HG03103 (cell line): ENCODE measurements at regions not wholly inside any gene's neighbourhood (a gene's known extent, or its start where the extent isn't known, plus 50 kb on each side); places are given as distances from the start of the nearest gene placed in this dataset.
A peak's percentile ranks its signal among the peaks of the same experiment; 100 is the strongest.
"Not testable (repeated sequence)": the region's sequence is repeated elsewhere in the genome, so short reads cannot be mapped to it uniquely, and the experiment has no call there.

ENCODE experiments used
- ATAC-seq: cut with Tn5 transposase; IDR thresholded peaks from one replicate; pipeline ENCODE4 v1.9.1; 2021; ENCODE audit warnings: low read depth; ENCODE audit not compliant: unreplicated experiment

DNA sequence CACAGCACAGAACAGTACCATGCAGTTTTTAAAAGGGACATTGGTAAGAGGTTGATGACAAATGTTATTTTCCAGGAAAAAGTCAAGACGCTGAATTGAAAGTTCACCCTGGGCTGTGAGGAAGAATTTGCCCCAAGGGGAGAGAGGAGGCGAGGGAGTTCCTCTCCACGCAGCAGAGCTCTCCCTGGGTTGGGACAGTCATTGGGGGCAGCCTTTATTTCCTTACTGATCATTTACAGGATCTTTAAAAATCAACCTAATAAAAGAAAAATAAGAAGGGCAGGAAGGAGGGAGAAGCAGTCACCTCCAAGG is 49.9 kb upstream of the WNT7B start:
- ATAC-seq, result no peak

DNA sequence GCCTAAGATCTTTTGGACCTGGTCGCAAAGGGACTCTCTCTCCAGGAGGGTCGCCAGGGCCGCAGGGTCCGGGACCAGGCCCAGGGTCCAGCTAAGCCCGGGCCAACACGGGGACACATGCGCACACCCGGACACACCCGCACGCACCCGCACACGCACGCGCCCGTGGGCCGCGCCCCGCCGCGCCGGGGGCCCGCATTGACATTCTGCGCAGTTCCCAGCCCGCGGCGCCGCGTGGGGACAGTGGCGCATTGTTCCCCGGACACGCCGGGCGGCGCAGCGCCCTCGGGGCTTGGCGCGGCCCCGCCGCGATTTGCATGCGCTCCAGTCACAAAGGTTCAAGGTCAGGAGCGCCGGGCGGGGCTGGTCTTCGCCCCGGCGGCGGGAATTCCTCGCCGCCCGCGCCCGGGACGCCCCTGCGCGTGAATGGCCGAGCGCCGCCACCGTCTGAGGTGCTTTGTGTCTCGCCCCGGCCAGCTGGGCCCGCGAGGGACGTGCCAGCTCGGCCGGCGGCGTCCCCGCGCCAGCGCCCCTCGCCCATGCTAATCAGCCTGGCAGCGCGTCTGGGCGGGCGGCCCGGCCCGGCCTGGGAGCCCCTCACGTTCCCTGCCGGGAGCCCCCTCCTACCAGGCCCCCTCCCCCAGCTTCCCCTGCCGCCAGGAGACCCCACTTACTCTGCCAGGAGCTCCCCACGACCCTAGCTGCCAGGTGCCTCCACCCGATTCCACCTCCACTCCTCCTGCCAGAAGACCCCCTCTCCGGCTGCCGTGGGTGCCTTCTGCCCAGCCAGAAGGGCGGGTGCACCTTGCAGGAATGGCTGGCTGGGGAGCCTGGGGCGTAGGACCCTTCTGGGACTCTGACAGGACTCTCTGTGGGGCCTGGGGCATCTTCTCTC is 50.5 kb upstream of the WNT7B start:
- ATAC-seq, result no peak

DNA sequence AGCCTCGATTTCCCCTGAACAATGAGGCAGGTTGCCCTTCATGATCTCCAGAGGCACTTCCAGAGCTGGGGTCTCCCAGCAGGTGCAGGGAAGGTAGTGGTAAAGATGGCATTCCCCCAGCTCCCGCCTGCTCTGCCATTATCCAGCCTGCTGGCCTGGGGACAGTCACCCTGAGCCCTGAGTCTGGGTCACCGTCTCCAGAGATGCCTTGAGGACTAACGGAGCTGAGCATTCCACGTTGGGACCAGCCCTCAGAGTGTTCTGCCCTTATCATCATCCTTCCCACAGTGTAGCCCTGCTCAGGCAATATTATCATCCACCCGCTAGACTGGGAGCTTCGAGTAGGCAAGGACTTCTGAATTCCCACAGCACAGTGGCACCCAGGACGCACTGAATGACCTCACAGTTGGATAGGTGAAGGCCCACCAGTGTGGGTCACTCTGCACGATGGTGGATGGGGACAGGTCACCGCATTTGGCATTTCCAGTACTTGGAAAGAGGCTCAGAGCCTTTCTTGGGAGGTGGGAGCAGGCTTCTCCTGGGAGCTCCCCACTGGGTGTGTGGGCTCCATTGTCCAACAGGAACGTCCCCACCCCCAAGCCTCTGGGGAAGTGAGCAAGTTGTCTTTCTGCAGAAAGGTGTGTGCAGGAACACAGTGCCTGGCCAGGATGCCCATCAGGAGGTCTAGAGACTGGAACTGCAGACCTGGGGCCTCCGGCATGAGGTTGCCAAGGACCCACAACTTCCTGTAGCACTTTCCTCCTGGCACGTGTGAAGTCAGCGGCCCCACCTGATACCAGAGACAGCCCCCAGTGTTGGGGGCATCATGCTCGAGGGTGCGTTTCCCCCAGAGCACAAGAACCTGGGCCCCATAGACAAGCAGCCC is 51.4 kb upstream of the WNT7B start:
- ATAC-seq, result no peak

DNA sequence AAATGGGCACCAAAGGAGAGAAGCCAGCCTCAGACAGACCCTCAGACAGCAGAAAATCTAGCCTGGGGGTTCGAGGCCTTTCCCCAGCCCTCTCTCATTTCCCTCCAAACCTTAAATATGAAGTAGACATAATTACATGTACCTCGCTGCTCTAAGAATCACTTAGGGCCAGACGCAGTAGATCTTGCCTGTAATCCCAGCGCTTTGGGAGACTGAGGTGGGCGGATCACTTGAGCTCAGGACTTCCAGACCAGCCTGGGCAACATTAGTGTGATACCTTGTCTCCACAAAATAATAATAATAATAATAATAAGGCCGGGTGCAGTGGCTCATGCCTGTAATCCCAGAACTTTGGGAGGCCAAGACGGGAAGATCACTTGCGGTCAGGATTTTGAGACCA is 52.1 kb upstream of the WNT7B start:
- ATAC-seq, result no peak

DNA sequence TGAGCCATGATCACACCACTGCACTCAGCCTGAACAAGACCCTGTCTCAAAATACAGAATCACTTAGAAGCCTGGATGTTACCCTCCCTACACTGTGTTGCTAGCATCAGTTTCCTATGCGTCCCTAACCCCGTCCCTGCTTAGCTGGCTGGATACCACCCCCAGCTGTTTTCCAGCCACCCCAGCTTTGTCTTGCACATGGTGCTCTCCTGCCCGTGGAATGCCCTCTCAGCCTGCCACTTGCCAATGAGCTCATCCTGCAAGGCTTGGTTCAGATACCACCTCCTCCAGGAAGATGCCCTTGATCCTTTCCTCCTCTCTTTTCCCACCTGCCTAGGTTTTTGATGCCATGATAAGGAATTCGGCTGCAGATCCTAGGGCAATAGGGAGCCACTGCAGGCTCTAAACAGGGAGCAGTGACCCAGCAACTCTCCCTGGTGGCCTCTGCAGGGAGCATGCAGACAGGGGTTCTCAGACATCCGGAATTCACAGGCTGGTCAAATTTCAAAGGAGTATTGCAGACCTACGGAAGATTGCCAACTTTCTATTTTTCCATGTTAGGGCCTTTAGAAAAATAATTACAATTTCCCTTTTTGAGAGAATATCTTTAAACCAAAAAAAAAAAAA is 52.7 kb upstream of the WNT7B start:
- no peak for ATAC-seq

DNA sequence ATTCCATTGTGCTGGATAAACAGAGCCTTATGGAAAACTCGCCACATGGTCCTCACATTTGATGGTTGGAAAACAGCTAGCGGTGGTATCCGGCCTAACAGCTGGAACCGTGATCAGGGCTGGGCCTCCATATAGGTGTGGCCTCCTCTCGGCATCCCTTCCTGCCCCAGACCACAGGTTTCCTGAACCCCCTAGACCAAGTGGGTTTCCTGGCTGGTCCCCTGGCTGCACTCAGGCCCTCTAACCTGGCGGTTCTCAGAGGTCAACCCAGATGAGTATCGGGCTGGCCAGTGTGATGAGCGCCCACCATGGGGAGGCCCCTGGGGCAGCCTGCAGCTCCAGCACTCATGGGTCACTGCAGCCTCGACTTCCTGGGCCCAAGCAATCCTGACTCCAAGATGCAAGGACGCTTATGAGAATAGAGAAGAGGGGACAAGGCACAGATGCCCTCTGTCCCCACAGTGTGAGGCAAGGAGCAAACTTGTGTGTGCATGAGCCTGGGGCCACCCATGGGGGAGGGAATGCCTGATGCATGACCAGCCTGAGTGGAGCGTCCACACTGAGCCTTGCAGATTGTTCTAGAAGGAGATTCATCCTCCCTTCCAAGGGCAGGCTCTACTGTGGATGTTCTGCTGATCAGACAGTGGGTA is 53.4 kb upstream of the WNT7B start:
- no peak for ATAC-seq

DNA sequence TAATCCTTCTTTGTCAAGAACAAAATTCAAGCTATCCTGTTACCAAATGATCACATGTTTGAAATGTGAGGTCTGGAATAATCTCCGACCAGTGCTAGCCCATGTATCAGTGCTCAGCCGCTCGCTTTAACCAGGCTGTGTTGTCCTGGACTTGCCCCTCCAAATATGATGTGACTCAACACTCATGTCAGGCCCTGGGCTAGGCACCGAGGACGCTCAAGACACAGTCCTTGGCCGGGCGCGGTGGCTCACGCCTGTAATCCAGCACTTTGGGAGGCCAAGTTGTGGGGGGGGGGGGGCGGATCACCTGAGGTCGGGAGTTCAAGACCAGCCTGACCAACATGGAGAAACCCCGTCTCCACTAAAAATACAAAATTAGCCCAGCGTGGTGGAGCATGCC is 54.1 kb upstream of the WNT7B start:
- ATAC-seq, result no peak

DNA sequence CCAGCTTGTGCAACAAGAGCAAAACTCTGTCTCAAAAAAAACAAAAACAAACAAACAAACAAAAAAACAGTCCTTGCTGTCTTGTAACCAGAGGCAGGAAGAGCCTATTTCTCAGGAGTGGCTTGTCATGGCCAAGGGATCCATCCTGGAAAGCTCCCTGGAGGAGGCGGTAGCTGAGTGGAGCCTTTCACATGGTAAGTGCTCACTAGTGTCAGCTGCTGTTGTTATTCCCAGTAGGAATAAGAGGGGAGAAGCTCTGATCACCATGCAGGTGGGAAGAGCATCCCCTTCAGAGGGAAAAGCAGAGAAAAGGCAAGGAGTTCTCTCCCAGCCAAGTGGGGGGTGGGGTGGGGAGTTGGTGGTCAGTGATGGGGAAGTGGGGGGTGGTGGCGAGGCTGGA is 54.6 kb upstream of the WNT7B start:
- no peak for ATAC-seq

DNA sequence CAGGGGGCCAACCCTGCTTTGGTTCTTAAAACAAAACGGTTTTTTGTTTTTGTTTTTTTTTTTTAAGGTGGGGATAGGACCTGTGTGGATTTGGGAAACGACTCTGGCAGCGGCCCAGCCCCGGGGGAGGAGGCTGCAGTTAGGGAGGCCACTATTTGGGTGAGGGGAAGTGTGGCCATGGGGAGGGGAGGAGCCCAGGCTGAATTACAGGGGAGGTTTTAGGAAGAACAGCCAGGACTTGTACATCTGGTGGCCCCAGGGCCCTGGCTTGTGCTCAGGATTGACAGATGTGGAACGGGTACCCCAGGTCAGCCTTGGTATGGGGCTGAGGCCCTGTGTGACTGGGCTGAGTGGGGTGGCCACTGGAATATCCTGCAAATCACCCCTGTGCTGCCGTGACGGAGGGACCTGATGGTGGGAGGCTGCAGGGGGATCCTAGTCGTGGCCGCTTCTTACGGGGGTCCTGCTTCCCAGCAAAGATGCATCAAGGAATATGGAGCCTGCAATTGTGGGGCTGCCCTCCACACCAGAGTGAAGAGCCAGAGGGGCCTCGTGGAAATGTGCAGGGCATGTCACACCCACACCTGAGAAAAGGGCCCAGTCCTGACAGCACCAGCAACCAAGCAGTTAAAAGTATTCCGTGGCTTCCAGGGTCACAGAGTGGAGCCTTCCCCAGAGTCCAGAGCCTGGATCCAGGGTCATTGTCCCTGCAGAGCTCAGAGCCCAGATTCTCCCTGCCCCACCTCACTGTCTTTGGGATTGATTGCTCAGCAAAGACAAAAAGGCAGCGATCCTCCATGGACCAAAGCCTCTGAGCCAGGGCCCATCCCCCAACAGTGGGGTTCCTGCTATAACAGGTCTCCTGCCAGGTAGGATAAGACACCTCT is 55.2 kb upstream of the WNT7B start:
- ATAC-seq, result no peak

DNA sequence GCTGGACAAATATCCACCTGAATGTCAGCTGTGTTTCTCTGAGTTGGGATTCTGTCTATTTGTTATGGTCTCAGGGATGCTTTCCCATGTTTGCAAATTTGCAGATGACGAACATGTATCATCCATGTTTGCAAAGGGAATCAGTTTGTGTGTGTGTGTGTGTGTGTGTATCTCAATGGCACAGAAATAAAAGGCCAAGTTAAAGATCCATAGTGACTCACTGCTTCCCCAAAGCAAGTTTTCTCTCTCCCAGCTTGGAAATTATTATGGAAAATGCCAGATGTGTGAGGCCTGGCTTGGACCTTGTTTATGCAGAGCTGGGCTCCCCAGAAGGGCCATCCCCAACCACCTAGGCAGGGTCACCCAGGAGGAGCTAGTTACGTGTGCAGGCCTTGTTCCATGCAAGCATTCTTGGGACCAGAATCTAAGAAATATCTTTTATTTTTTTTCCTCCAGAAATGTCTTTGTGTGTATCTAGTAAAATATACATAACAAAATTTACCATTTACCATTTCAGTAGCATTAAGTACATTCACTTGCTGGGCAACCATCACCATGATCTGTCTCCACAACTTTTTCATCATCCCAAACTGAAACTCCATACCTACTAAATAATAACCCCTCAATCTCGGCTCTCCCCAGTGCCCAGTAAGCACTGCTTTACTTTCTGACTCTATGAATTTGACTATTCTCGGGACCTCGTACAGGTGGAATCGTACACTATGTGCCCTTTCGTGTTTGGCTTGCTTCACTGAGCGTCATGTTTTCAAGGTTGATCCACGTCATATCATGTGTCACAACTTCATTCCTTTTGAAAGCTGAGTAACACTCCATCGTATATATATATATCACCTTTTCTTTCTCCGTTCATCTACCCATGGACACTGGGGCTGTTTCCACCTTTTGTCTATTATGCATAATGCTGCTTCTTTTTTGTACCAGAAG is 56.6 kb upstream of the WNT7B start:
- no peak for ATAC-seq

DNA sequence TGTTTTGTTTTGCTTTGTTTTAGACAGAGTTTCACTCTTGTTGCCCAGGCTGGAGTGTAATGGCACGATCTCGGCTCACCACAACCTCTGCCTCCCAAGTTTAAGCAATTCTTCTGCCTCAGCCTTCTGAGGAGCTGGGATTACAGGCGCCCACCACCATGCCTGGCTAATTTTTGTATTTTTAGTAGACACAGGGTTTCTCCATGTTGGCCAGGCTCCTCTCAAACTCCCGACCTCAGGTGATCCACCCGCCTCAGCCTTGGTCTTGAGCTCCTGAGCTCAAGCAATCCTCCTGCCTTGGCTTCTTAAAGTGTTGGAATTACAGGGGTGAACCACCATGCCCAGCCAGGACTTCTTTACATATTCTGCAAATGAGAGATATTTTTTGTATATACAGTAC is 57.5 kb upstream of the WNT7B start:
- not testable (repeated sequence) for ATAC-seq

DNA sequence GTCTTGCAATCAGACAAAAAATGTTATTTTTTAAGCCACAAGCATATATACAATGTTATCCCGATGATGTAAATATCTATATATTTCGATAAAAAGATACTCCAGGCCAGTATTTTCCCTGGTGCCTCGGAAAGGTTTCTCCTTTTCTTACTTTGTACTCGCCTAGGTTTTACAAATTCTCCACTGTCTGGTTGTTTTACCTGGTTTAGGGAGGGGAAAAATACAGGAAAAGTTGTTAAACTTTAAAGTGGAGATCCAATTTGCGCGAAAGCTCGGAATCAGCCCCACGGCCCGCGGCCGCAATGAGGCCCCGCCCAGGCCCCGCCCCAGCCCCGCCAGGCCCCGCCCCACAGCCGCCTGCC is 58.4 kb upstream of the WNT7B start:
- ATAC-seq, result no peak

DNA sequence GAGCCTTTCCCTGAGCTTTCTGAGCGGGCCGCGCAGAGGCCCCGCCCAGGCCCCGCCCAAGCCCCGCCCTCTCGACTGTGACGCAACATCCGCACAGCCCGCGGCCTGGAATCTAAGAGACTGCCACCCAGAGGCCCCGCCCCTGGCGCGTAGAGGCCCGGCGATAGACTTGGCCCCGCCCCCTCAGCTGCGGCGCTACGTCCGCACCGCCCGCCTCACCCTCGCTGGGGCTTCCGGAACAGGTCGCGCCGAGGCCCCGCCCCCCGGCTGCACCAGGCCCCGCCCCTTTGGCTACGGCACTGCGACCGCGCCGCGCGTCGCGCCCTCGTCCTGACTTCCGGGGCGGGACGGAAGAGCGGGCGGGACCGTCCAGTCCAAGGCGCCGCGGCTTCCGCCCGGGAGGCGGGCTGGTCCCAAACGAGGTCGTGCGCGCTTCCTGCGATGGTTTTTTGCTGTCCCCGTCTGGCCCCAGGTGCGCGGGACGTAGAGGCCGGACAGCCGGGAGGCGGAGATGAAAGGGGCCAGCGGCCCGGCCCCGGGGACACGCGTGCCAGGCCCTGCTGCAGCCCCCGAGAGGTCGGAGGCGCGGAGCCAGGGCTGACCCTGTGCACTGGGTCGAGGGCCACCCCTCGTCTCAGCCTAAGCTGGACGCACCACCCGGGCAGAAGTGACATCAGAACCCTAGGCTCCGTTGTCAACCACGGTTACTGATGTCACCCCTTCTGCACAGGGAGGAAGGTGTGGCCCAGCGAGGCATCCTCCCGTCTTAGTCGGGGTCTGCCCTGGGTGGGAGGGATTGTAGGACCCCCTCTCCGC is 59.0 kb upstream of the WNT7B start:
- ATAC-seq, result peak; percentile 89

DNA sequence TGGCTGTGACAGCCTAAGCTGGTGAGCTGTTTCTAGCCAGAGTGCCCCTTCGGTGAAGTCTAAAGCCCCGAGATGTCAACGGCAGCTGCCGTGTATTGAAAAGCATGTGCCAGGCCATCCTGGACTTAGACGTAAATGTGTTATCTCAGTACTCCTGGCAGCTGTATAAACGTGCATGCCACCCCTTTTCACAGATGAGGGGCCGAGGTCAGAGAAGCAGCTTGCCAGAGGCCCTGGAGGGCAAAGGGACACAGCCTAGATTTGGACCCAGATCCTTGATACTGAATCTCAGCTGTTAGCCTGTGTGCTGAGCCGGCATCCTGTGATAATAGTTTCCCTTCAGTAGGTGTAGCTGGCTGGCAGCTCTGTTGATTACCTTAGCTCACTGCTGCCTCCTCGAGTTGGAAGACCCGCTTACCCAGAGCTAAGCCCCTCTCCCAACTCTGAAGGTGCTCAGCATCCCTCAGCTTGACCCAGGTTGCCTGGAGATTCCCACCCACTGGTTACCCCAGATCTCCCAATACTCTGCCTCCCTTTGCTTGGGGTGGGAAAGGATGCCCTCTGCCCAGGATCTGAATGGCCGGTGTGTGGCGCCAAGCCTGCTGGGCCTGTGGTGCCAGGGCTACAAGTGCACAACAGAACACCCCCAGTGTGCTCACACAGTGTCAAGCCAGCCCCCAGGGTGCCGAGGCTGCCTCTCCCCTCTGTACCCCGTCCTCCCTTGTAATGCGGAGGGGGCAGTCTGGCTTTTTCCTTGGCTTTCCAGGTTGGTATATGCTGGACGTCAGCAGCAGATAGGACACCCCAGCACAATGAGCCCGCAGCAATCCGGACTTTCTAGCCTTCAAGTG is 59.8 kb upstream of the WNT7B start:
- no peak for ATAC-seq

DNA sequence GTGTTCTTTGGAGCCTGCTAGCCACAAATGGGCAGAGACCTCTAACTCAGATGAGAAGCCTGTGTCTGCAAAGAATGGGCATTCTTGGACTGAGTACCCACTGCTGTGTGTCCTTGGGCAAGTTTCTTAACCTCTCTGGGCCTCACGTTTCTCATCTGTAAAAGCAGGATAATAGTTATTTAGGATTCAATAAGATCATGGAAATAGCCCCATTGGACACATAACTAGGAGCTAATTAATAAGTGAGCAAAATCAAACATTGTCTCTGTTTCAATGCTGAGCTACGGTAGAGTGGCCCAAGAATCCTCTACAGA is 61.2 kb upstream of the WNT7B start:
- no peak for ATAC-seq

DNA sequence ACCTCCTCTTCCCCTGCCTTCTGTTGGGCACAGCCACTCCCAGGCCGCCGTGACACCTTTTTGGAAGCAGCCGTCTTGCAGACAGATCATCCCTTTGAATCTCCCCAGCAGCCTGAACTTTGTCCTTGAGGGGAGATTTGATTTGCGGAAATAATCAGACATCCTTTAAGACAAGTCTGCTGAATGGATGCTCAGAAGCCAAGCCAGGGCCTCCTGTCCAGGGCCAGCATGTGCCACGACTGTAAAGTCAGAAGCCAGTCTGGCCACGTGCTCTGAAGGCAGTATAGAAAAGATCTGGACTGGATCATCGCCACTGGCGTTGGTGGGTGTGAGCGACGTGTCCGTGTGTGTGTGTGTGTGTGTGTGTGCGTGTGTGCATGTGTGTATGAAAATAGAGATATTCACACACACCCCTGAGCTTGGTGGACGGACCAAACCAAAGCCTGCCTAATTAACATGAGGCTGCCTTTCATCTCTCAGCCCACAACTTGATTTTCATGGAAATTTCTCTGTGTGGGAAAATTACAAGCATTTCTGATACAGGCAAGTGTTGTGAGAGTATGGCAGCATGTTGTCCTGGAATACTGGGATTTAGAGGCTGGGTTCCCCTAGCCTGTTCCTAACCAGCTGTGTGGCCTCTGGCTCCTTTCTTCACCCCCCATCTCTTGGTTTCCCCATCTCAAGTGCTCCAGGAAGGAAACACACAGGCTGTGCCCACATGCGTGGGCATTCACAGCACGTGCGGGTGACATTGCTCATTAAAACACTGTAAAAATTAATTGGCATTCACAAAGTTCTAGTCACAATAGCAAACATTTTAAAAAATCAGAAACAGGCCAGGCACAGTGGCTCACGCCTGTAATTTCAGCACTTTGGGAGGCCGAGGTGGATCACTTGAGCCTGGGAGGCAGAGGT is 61.8 kb upstream of the WNT7B start:
- ATAC-seq, result no peak
